Endodermal cell (in vitro differentiated cells): ENCODE measurements at regions not wholly inside any gene's neighbourhood (a gene's known extent, or its start where the extent isn't known, plus 50 kb on each side); places are given as distances from the start of the nearest gene placed in this dataset.

ENCODE experiments used
- DNase-seq: peaks from one replicate; pipeline ENCODE4 v3.0.0-alpha.2; 2017
- H3K27ac ChIP-seq: 2 replicates; pipeline ENCODE4 v1.5.1; 2013; ENCODE audit warnings: mild to moderate bottlenecking, low read depth, low read length, moderate library complexity
- H3K27me3 ChIP-seq: 2 replicates; pipeline ENCODE4 v1.6.1; 2013; ENCODE audit warnings: mild to moderate bottlenecking, low read length, moderate library complexity; ENCODE audit not compliant: insufficient read depth, control insufficient read depth, poor library complexity, severe bottlenecking
- H3K36me3 ChIP-seq: 2 replicates; pipeline ENCODE4 v1.7.0; 2013; ENCODE audit warnings: mild to moderate bottlenecking, low read length, moderate library complexity; ENCODE audit not compliant: control insufficient read depth, insufficient read depth
- H3K4me1 ChIP-seq: one replicate; pipeline ENCODE4 v1.7.0; 2013; ENCODE audit warnings: low read length; ENCODE audit not compliant: control insufficient read depth, insufficient read depth
- H3K4me3 ChIP-seq: 2 replicates; pipeline ENCODE4 v1.5.1; 2013; ENCODE audit warnings: mild to moderate bottlenecking, low read length, moderate library complexity
- H3K9ac ChIP-seq: 2 replicates; pipeline ENCODE4 v1.6.1; 2013; ENCODE audit warnings: mild to moderate bottlenecking, low read length, moderate library complexity; ENCODE audit not compliant: poor library complexity, severe bottlenecking; ENCODE audit errors: extremely low read depth
- H3K9me3 ChIP-seq: 2 replicates; pipeline ENCODE4 v1.6.1; 2013; ENCODE audit warnings: mild to moderate bottlenecking, low read length, moderate library complexity; ENCODE audit not compliant: control insufficient read depth
- H3K27ac Mint-ChIP-seq: 2 replicates; pipeline ENCODE4 v1.8.0; 2020; ENCODE audit warnings: mixed read lengths
- H3K27me3 Mint-ChIP-seq: 2 replicates; pipeline ENCODE4 v1.8.0; 2021; ENCODE audit warnings: mild to moderate bottlenecking, mixed read lengths; ENCODE audit not compliant: insufficient read depth
- H3K36me3 Mint-ChIP-seq: 2 replicates; pipeline ENCODE4 v1.8.0; 2020; ENCODE audit warnings: low read depth, mixed read lengths
- H3K4me1 Mint-ChIP-seq: 2 replicates; pipeline ENCODE4 v1.8.0; 2020; ENCODE audit warnings: mixed read lengths
- H3K4me3 Mint-ChIP-seq: 2 replicates; pipeline ENCODE4 v1.8.0; 2020; ENCODE audit warnings: mild to moderate bottlenecking, moderate library complexity, mixed read lengths
- H3K9me3 Mint-ChIP-seq: 2 replicates; pipeline ENCODE4 v1.8.0; 2020; ENCODE audit warnings: mild to moderate bottlenecking, mixed read lengths
- CTCF ChIP-seq: fragments of 200-600 bp; sonication (generic); conservative IDR thresholded peaks from 2 replicates; pipeline ENCODE4 v1.5.0; 2021; ENCODE audit warnings: antibody characterized with exemption, mild to moderate bottlenecking
- WGBS, 2 experiments: methylation state at CpG; one replicate each; pipeline versions ENCODE4 v1.1.5 to v1.1.7; 2013; ENCODE audit warnings: missing lambda C conversion rate in 2 of 2, mixed read lengths in 1 of 2; ENCODE audit not compliant: insufficient coverage in 1 of 2, insufficient read length in 1 of 2; 5-methylcytosine and 5-hydroxymethylcytosine counted together

GRCh38 chr13:111908981-111909380 lies 158.0 kb upstream of the SOX1 start:
- no peaks in the 10 kb centered on the region for H3K36me3 Mint-ChIP-seq
- H3K4me3 ChIP-seq, result no peak overlapping the region

GRCh38 chr13:111909501-111909900 lies 157.4 kb upstream of the SOX1 start:
- H3K4me3 Mint-ChIP-seq, result no peak overlapping the region
- peaks cover 21% of the 10 kb centered on the region for H3K27me3 Mint-ChIP-seq
- no peak overlapping the region for H3K4me3 ChIP-seq
- no peak overlapping the region for H3K27ac Mint-ChIP-seq
- no peak overlapping the region for H3K9ac ChIP-seq
- no peaks in the 10 kb centered on the region for H3K36me3 Mint-ChIP-seq
- H3K27me3 ChIP-seq, result no peaks in the 10 kb centered on the region
- no peaks in the 10 kb centered on the region for H3K9me3 Mint-ChIP-seq
- peaks cover 5% of the 10 kb centered on the region for H3K4me1 Mint-ChIP-seq
- no peaks in the 10 kb centered on the region for H3K4me1 ChIP-seq
- H3K27ac ChIP-seq, result no peak overlapping the region
- no peaks in the 10 kb centered on the region for H3K36me3 ChIP-seq
- no peaks in the 10 kb centered on the region for H3K9me3 ChIP-seq
- no peak for TF ChIP-seq CTCF
- DNase-seq, result peak; percentile 12
- WGBS, 2 experiments, result 85 to 94% methylated on average over 3 to 12 of the region's 12 CpGs

More at GRCh38 chr13:111908981-111909380, 158.0 kb upstream of the SOX1 start:
- Mint-ChIP-seq H3K4me3 (no peak overlapping the region), H3K27me3 (peaks cover 21% of the 10 kb centered on the region), H3K9me3 (no peaks in the 10 kb centered on the region), H3K4me1 (peaks cover 5% of the 10 kb centered on the region), H3K27ac (no peak overlapping the region)
- Histone ChIP-seq H3K27ac (no peak overlapping the region), H3K9me3 (no peaks in the 10 kb centered on the region), H3K36me3 (no peaks in the 10 kb centered on the region), H3K9ac (no peak overlapping the region), H3K27me3 (no peaks in the 10 kb centered on the region), H3K4me1 (no peaks in the 10 kb centered on the region)
- 94% methylated on average over 8 of the region's 8 CpGs; no CpG with 5 or more reads in 1 of the 2 experiments for WGBS, 2 experiments
- DNase-seq, result peak; percentile 28
- no peak for TF ChIP-seq CTCF

GRCh38 chr13:111909971-111910671 lies 156.8 kb upstream of the SOX1 start:
- Mint-ChIP-seq H3K9me3 (no peaks in the 10 kb centered on the region), H3K27ac (no peak overlapping the region), H3K36me3 (no peaks in the 10 kb centered on the region), H3K27me3 (peaks cover 21% of the 10 kb centered on the region), H3K4me1 (peaks cover 5% of the 10 kb centered on the region), H3K4me3 (no peak overlapping the region)
- 92 to 98% methylated on average over 11 to 16 of the region's 16 CpGs for WGBS, 2 experiments
- no peak overlapping the region for H3K9ac ChIP-seq
- H3K27me3 ChIP-seq, result no peaks in the 10 kb centered on the region
- TF ChIP-seq CTCF, result no peak
- H3K9me3 ChIP-seq, result no peaks in the 10 kb centered on the region
- peak; percentile 13 for DNase-seq
- H3K4me1 ChIP-seq, result no peaks in the 10 kb centered on the region
- H3K4me3 ChIP-seq, result no peak overlapping the region
- no peak overlapping the region for H3K27ac ChIP-seq
- no peaks in the 10 kb centered on the region for H3K36me3 ChIP-seq
